Hematopoietic multipotent progenitor cell treated with erythropoietin and hydrocortisone succinate and interleukin-3 and kit ligand, for 15 days (in vitro differentiated cells): ENCODE measurements at regions not wholly inside any gene's neighbourhood (a gene's known extent, or its start where the extent isn't known, plus 50 kb on each side); places are given as distances from the start of the nearest gene placed in this dataset.

ENCODE experiments used
- DNase-seq: peaks from one replicate; pipeline ENCODE4 v3.0.0-alpha.2; 2015; ENCODE audit warnings: low spot score

- no peak for DNase-seq
Observed at GRCh38 chr2:19491796-19492195, 133.4 kb upstream of the OSR1 start.

GRCh38 chr2:19490846-19491435 is 132.5 kb upstream of the OSR1 start:
- DNase-seq, result no peak

GRCh38 chr2:19488009-19488691 is 129.7 kb upstream of the OSR1 start:
- DNase-seq, result no peak

GRCh38 chr2:19484736-19485135 is 126.3 kb upstream of the OSR1 start:
- DNase-seq, result no peak

- no peak for DNase-seq
Observed at GRCh38 chr2:19480673-19481072, 122.2 kb upstream of the OSR1 start.

- DNase-seq, result no peak
Observed at GRCh38 chr2:19479666-19480065, 121.2 kb upstream of the OSR1 start.

- DNase-seq, result no peak
Observed at GRCh38 chr2:19478409-19478808, 120.0 kb upstream of the OSR1 start.

GRCh38 chr2:19476327-19476726 is 117.9 kb upstream of the OSR1 start:
- DNase-seq, result no peak

- DNase-seq, result no peak
Observed at GRCh38 chr2:19474128-19474527, 115.7 kb upstream of the OSR1 start.

GRCh38 chr2:19473350-19473749 is 114.9 kb upstream of the OSR1 start:
- no peak for DNase-seq

- DNase-seq, result no peak
Observed at GRCh38 chr2:19472391-19472978, 114.1 kb upstream of the OSR1 start.

- no peak for DNase-seq
Observed at GRCh38 chr2:19471491-19471890, 113.1 kb upstream of the OSR1 start.

- DNase-seq, result no peak
Observed at GRCh38 chr2:19465978-19466377, 107.6 kb upstream of the OSR1 start.

GRCh38 chr2:19462256-19462645 is 103.8 kb upstream of the OSR1 start:
- DNase-seq, result no peak

- DNase-seq, result no peak
Observed at GRCh38 chr2:19461504-19462255, 103.3 kb upstream of the OSR1 start.

GRCh38 chr2:19460761-19461160 is 102.3 kb upstream of the OSR1 start:
- no peak for DNase-seq

GRCh38 chr2:19458427-19459003 is 100.1 kb upstream of the OSR1 start:
- DNase-seq, result no peak

- no peak for DNase-seq
Observed at GRCh38 chr2:19457809-19458208, 99.4 kb upstream of the OSR1 start.

GRCh38 chr2:19456705-19457309 is 98.4 kb upstream of the OSR1 start:
- no peak for DNase-seq

GRCh38 chr2:19454125-19454524 is 95.7 kb upstream of the OSR1 start:
- DNase-seq, result no peak

- DNase-seq, result no peak
Observed at GRCh38 chr2:19442731-19443130, 84.3 kb upstream of the OSR1 start.

GRCh38 chr2:19439081-19439480 is 80.7 kb upstream of the OSR1 start:
- no peak for DNase-seq
